Right forelimb (tissue), 1 donor: ENCODE measurements at regions not wholly inside any gene's neighbourhood (a gene's known extent, or its start where the extent isn't known, plus 50 kb on each side); places are given as distances from the start of the nearest gene placed in this dataset.
"Not testable (repeated sequence)": the region's sequence is repeated elsewhere in the genome, so short reads cannot be mapped to it uniquely, and the experiment has no call there.

Experiments used
- DNase-seq: peaks from one replicate; pipeline ENCODE4 v3.0.0-alpha.2; 2018

GRCh38 chrX:101823236-101823635 lies 108.6 kb downstream of the ZMAT1 start:
- no peak for DNase-seq

GRCh38 chrX:101817739-101818138 lies 114.1 kb downstream of the ZMAT1 start:
- DNase-seq = not testable (repeated sequence)

- no peak for DNase-seq
Observed at GRCh38 chrX:101813200-101813599, 118.6 kb downstream of the ZMAT1 start.

GRCh38 chrX:101803451-101803850 lies 128.4 kb downstream of the ZMAT1 start:
- no peak for DNase-seq

GRCh38 chrX:101799387-101799786 lies 132.4 kb downstream of the ZMAT1 start:
- DNase-seq = peak; percentile 70

- DNase-seq = no peak
Observed at GRCh38 chrX:101787934-101788333, 128.3 kb upstream of the ARMCX2 start.

- DNase-seq = no peak
Observed at GRCh38 chrX:101785142-101785541, 125.5 kb upstream of the ARMCX2 start.

GRCh38 chrX:101780421-101780820 lies 120.8 kb upstream of the ARMCX2 start:
- not testable (repeated sequence) for DNase-seq

GRCh38 chrX:101774340-101774739 lies 114.7 kb upstream of the ARMCX2 start:
- no peak for DNase-seq

- no peak for DNase-seq
Observed at GRCh38 chrX:101764538-101764937, 104.9 kb upstream of the ARMCX2 start.

GRCh38 chrX:101759000-101759399 lies 99.3 kb upstream of the ARMCX2 start:
- DNase-seq = peak; percentile 38

GRCh38 chrX:101750744-101751143 lies 91.1 kb upstream of the ARMCX2 start:
- no peak for DNase-seq

- DNase-seq = no peak
Observed at GRCh38 chrX:101749436-101749835, 89.8 kb upstream of the ARMCX2 start.

GRCh38 chrX:101745046-101745445 lies 85.4 kb upstream of the ARMCX2 start:
- DNase-seq = no peak

- no peak for DNase-seq
Observed at GRCh38 chrX:101744085-101744484, 84.4 kb upstream of the ARMCX2 start.

GRCh38 chrX:101740642-101741041 lies 81.0 kb upstream of the ARMCX2 start:
- no peak for DNase-seq

- DNase-seq = not testable (repeated sequence)
Observed at GRCh38 chrX:101738867-101739266, 79.2 kb upstream of the ARMCX2 start.

GRCh38 chrX:101738411-101738810 lies 78.8 kb upstream of the ARMCX2 start:
- DNase-seq = not testable (repeated sequence)

GRCh38 chrX:101736651-101737050 lies 77.0 kb upstream of the ARMCX2 start:
- DNase-seq = no peak

GRCh38 chrX:101732870-101733269 lies 73.2 kb upstream of the ARMCX2 start:
- no peak for DNase-seq

GRCh38 chrX:101729986-101730385 lies 70.3 kb upstream of the ARMCX2 start:
- DNase-seq = no peak
